ENCODE measurements at regions not wholly inside any gene's neighbourhood (a gene's known extent, or its start where the extent isn't known, plus 50 kb on each side); places are given as distances from the start of the nearest gene placed in this dataset.

DNA sequence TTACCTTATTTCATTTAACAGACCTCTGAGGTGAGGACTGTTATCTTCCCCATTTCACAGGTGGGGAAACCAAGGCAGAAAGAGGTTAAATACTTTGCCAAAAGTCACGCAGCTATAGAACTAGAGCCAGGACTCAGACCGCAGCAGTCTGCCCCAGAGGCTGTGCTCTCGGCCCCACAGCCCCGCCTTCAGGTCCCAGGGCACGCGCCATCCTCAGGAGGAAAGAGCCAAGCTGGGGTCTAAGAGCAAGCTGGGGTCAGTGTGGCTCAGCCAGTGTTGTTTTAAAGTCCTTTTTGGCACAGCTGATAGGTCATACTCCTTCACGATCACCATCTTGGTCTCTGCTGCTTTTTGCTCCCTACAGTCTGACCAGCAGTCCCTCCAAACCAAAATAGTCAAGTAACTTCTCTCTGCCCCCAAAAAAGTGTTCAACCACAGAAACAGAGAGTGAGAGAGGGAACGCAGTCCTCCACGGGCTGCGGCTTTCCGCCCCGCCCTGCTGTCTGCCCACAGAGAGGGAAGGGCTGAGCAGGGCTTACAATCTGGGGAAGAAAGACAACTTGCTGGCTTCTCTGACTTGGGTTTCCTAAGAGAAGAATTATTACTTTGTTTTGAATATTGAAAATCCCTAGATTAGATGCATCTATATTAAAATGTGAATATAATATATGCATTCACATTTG is 137.2 kb upstream of the OPCML start (continued):
- no peak for TF ChIP-seq ZNF333 (CRISPR knock-in tag; IDR thresholded peaks at IDR 0.05; ENCODE audit: borderline replicate concordance)

DNA sequence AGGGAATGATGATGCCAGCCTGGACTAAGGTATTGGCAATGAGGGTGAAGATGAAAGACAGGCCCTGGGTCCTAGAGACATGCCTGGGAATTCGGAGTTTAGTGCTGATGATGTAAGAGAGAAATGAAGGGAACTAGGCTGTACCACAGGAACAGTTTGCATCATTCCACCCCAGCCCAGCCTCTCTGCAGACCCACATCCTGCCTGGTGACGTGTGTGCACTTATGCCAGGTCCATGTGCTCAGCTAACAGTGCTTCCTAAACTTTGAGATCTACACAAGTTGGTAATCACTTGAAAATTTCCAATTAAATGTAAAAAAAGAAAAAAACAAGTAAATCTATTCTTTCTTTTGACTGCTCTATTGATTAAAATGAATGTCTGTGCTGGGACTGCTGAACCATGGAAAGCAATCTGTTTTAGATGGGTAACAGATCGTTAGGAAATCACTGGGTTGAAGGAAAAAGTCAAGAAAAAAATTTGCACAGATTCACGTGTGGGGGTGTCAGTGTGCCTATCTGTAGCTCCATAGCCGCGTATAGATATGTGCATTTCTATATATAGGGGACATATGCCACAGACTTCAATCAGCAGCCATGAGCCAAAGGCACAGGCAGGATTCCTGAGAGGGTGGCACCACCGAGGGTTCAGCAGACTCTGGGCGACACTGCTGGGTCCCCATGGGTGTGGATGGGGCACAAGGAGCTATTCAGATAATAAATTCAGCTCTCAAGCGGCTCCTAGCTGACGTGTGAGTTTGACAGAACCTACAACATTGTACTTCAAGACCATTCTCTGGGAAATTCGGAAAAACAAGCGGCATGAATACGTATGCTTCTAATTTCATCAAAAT is 131.1 kb upstream of the OPCML start:
- H3K79me2 ChIP-seq (ENCODE audit: insufficient read depth, low read length), result no peaks in the 10 kb centered on the region
- H3K4me2 ChIP-seq (ENCODE audit: low read depth, low read length), result no peak overlapping the region
- no peak for DNase-seq (ENCODE audit: low spot score)
- no peaks in the 10 kb centered on the region for H3K9me3 ChIP-seq (ENCODE audit: low read length)
- FAIRE-seq, result no peak
- in situ Hi-C loops (cut with HindIII; ENCODE audit: extremely low pct_ligation_motif_present, low pct_unique_long_range_greater_than_20kb), result no loop called here
- POLR2A ChIA-PET, result no interaction called here
- H4K20me1 ChIP-seq (ENCODE audit: insufficient read depth, low read length), result no peaks in the 10 kb centered on the region
- no peak overlapping the region for H2AFZ ChIP-seq (ENCODE audit: low read length)
- BruUV-seq (replicated peaks), result no TSS peak
- 7% methylated on average over 13 of the region's 13 CpGs for WGBS (ENCODE audit: low lambda C conversion rate)
- H3K27me3 ChIP-seq (ENCODE audit: control insufficient read depth in 1 of 2, insufficient read depth in 2 of 2, low read length in 2 of 2), result peaks cover 1 to 4% of the 10 kb centered on the region in 2 experiments; a peak in 1 of 5 replicates
- no peak overlapping the region for H3K27ac ChIP-seq (ENCODE audit: extremely low read length, insufficient read depth, low read length)
- no peaks in the 10 kb centered on the region for H3K4me1 ChIP-seq (ENCODE audit: insufficient read depth, low read length)
- no peak overlapping the region for H3K9ac ChIP-seq (ENCODE audit: insufficient read depth, low read depth, low read length)
- CTCF ChIA-PET (ENCODE audit: low intra/inter-chr PET ratio, low total read pairs), result no interaction called here
- ATAC-seq, result no peak
- H3K36me3 ChIP-seq (replicated peaks in 1 of 2; ENCODE audit: control insufficient read depth in 1 of 2, insufficient read depth in 2 of 2, low read length in 2 of 2), result no peaks in the 10 kb centered on the region
- TF ChIP-seq, protein P1, sequence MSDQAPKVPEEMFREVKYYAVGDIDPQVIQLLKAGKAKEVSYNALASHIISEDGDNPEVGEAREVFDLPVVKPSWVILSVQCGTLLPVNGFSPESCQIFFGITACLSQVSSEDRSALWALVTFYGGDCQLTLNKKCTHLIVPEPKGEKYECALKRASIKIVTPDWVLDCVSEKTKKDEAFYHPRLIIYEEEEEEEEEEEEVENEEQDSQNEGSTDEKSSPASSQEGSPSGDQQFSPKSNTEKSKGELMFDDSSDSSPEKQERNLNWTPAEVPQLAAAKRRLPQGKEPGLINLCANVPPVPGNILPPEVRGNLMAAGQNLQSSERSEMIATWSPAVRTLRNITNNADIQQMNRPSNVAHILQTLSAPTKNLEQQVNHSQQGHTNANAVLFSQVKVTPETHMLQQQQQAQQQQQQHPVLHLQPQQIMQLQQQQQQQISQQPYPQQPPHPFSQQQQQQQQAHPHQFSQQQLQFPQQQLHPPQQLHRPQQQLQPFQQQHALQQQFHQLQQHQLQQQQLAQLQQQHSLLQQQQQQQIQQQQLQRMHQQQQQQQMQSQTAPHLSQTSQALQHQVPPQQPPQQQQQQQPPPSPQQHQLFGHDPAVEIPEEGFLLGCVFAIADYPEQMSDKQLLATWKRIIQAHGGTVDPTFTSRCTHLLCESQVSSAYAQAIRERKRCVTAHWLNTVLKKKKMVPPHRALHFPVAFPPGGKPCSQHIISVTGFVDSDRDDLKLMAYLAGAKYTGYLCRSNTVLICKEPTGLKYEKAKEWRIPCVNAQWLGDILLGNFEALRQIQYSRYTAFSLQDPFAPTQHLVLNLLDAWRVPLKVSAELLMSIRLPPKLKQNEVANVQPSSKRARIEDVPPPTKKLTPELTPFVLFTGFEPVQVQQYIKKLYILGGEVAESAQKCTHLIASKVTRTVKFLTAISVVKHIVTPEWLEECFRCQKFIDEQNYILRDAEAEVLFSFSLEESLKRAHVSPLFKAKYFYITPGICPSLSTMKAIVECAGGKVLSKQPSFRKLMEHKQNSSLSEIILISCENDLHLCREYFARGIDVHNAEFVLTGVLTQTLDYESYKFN (CRISPR knock-in tag; conservative IDR thresholded peaks at IDR 0.05), result no peak
- no peak for TF ChIP-seq ZNF709 (CRISPR knock-in tag; IDR thresholded peaks at IDR 0.05)
- no peak for TF ChIP-seq KLF9 (CRISPR knock-in tag; IDR thresholded peaks at IDR 0.05; ENCODE audit: low read depth)
- no peak for TF ChIP-seq ZNF75D (CRISPR knock-in tag; IDR thresholded peaks at IDR 0.05; ENCODE audit: borderline replicate concordance)
- TF ChIP-seq, protein P2, sequence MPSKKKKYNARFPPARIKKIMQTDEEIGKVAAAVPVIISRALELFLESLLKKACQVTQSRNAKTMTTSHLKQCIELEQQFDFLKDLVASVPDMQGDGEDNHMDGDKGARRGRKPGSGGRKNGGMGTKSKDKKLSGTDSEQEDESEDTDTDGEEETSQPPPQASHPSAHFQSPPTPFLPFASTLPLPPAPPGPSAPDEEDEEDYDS (CRISPR knock-in tag; IDR thresholded peaks at IDR 0.05), result no peak
- TF ChIP-seq ZNF703 (CRISPR knock-in tag; IDR thresholded peaks at IDR 0.05; ENCODE audit: borderline replicate concordance), result no peak
- intact Hi-C loops (cut with micrococcal nuclease; ENCODE audit: unreplicated experiment), result no loop called here
- no peak overlapping the region for H3K4me3 ChIP-seq (replicated peaks in 1 of 3; ENCODE audit: insufficient read depth in 1 of 3, low read depth in 2 of 3, low read length in 3 of 3)
